Urothelium cell line (cell line): ENCODE measurements at regions not wholly inside any gene's neighbourhood (a gene's known extent, or its start where the extent isn't known, plus 50 kb on each side); places are given as distances from the start of the nearest gene placed in this dataset.

Experiments used
- DNase-seq: peaks from one replicate; pipeline ENCODE4 v3.0.0; 2011; ENCODE audit warnings: low spot score, mixed read lengths
- FAIRE-seq: peaks from 2 replicates; lab custom pipeline; 2011; peaks lifted over from hg19 to GRCh38; lab: Jason Lieb, UNC

- FAIRE-seq (no peak), DNase-seq (no peak)
Measured at GRCh38 chr2:576292-576691, 100.9 kb downstream of the TMEM18 start.

- FAIRE-seq (no peak), DNase-seq (no peak)
Measured at GRCh38 chr2:575727-576236, 101.4 kb downstream of the TMEM18 start.

DNA sequence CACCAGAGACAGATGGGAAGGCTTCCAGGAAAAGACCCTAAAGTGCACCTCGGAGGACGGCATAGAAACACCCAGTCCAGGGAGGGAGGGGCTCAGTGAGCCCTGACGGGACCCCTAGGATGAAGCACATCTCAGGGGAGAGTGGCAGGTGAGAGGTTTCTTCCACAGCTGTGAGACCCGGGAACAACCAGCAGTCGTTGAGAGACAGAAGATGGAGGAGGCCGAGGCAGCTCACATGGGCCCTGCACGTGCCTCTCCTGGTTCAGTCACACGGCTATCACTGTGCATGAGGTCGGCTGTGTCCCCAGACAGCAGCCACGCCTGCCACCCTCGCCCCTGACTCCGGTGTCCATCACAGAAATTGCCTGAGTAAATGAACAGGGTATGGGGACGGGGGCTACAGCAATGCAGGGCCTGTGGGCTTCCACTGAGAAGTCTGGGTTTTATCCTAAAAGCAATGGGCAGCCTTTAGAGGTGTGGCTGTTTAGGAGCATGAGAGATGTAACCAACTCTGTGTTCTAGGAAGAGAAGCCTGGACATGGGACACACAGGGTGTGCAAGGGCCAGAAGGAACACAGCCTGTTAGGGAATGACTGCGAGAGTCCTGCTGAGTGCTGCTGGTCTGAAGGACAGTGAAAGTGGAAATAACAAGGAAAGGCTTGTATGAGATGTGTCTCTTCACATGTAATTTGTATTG, 102.0 kb downstream of the TMEM18 start:
- DNase-seq (no peak), FAIRE-seq (no peak)

DNA sequence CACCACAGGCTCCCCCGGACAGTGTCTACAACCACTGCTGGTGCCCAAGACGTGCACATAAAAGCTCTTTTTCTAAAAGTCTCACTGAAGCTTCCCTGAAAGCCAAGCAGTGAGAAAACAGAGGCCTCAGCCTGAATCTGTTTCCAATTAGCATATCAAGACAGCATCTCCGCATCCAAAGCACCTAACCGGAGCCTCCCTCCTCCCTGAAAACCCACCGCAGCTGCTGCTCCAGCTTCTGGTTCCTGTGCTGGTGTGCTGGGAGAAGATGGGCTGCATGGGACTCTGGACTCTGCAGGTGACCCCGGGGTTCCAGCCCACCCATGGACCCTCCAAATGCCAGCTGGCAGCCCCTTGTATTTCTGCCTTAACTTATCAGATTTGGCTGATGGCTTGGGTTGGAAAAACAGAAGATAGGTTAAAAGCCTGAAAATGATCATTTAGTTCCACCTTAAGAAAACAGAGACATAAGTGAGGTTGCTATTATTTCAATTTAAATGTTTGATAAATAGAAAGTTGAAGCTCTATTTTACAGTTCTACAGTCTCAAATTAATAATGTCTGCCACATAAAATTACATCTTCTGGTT, 103.3 kb downstream of the TMEM18 start:
- DNase-seq (no peak), FAIRE-seq (no peak)

DNA sequence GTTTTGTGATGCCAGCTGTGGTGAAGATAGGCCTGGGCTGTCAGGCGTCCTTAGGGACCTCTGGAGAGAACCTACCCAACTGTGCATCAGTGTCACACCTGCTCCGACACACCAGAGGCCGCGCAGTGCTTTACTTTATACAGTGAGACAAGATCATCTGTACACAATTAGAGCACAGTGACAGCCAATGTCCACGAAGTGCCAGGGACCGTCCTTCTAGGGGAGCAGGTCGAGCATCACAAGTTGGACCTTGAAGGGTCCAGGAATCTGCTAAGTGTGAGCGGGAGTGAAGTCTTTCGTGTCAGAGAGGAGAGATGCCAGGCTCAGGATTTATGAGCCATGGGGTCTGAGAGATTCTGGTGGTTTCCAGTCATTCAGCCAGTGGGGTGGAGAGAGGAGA, 104.2 kb downstream of the TMEM18 start:
- DNase-seq (no peak), FAIRE-seq (no peak)

GRCh38 chr2:569681-570080, 107.5 kb downstream of the TMEM18 start:
- FAIRE-seq (no peak), DNase-seq (no peak)

DNA sequence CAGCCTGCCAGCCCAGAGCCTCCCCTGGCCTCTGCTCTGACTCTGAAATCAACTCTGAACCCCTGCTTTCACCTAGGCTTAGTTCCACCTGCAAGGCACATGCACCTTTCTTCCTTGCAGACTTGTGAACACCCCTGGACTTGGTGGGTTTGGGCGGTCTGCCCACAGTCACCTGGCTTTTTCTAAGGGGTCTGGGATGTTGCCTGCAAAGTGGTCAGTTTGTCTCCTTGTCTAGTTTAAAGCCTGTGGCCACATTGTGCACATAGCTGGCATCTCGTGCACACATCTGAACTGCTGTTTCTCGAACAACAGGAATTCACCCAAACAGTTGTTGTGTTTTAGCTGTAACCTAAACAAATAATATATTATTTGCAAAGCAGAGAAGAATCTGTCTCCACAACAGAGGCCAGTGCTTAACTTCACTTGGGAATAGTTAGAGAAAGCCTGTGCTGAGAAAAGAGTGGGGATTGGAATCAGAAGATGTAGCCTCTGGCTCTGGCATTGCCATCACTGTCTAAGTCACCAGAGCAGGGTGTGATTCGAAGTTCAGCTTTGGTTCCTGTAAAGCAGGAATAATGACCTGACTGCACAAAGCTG, 108.5 kb downstream of the TMEM18 start:
- DNase-seq = no peak
- no peak for FAIRE-seq

DNA sequence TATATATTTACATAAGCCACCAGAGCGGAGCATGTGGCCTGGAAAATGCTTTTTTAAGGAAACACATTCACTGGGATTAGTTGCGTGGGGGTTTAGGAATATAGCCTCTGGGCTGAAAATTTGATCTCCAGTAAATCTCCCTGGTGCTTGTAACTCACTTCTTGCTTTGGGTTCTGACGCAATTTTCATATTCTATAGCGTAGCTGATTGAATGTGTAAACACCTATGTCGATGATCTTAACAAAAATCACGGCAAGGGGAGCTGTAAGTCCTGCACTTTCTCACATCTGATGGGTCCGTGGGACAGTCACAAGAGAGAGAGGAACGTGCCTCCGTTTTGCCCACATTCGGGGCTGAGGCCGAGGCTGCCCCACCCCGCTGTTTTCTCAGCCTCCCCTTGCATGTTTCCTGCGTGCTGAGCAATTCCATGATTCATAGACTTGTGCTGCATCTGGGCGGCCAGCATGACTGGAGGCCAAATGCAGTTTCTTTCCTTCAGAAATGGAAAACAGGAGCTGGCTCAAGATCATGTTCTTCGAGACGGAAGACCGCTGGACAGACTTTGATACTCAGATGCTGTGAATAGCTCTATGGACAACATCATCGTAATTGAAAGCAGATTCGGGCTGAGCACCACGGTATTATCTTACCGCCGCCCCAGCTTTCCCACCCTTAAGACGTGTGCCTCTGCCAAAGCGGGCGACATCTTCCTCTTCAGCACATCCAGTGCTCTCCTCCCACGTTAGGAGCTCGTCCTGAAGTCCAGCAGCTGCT, 109.2 kb downstream of the TMEM18 start:
- FAIRE-seq (no peak), DNase-seq (peak; percentile 26)

DNA sequence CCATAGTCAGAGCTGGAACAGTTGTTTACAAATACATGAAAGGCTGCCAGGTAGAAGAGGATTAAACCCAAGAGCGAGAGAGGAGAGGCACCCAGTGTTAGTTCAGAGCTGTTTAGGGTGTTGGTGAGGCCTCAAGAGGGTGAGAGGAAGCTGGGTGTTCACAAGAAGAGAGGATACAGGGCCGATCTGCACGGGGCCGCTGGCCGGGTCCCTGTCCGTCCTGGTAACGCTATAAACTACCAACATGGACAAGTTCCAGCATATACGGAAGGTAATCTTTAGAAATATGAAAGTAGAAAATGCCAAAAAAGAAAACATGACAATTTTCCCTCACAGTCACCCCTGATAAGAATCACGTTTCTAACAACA, 109.7 kb downstream of the TMEM18 start:
- FAIRE-seq (no peak), DNase-seq (no peak)

- no peak for DNase-seq
- no peak for FAIRE-seq
Measured at GRCh38 chr2:566379-567313, 110.6 kb downstream of the TMEM18 start.

- no peak for DNase-seq
- no peak for FAIRE-seq
Measured at GRCh38 chr2:564471-565181, 112.6 kb downstream of the TMEM18 start.

DNA sequence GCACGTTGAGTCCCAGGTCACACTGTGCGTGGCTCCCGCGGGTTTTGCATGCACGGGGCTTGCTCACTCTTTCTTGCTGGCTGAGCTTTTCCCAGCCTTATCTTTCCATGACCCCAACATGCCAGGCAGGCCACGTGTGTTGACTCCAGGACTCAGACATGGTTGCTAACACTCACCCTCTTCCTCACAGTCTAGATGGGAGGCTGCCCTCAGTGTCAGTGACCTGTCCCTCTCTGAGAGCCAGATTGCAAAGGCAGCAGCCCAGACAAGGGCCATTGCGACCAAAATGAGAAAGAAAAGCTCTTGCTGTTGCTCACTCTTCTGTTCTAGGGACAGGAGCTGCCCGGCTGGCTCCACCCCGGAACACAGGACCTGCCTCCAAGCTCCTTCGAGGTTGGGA, 113.7 kb downstream of the TMEM18 start:
- no peak for DNase-seq
- no peak for FAIRE-seq

GRCh38 chr2:562391-563364, 114.5 kb downstream of the TMEM18 start:
- DNase-seq (no peak), FAIRE-seq (no peak)

GRCh38 chr2:558879-559278, 118.3 kb downstream of the TMEM18 start:
- FAIRE-seq (no peak), DNase-seq (no peak)

- FAIRE-seq (no peak), DNase-seq (no peak)
Measured at GRCh38 chr2:558302-558642, 118.9 kb downstream of the TMEM18 start.

DNA sequence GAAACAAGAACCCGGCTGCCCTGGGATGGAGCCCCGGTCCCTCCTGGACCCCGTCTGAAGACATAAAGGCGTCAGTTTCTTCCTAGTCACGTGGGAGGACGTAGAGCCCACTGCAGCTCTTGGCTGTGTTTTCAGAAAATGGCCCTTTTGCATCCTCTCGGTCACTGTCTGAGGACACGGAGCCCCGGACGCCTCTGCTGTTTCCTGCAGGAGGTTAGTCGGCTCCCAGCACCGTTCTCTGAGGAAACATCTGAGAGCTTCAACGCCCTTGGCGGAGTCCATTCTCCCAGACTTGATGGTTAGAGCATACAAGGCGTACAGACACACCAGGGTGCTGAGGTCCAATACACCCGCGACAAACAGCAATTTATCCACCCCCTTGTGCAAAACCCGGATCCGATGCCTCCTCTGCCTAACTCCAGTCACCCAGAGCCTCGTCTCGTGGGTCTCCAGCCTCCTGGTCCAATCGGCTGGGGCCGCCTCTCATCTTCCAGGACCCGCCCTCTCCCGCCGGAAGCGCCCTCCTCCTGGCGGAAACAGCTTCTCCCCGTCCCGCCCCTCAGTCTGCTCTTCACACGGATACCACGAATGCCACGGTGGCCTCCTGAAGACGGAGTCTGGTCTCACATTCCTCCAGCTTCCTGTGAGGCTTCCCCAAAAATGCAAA, 119.4 kb downstream of the TMEM18 start:
- no peak for FAIRE-seq
- DNase-seq = peak; percentile 88

DNA sequence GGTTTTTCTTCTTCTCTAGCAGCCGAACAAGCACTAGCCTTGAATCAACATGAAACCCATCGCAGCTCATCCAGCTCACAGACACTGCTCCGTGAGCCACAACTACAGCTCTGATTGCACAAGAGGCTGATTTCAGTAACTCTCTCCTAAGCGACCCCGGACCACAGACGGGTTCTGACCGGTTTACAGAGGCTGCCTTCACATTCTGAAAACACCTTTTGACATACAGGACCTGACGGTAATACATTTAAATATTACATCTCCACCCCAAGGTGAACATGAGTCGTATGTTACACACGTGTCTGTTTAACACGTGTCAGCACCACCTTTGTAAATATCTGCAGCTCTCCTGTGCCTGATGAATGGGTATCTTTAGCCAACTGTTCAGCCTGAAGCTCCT, 120.7 kb downstream of the TMEM18 start:
- DNase-seq (no peak), FAIRE-seq (no peak)

GRCh38 chr2:555164-555922, 121.9 kb downstream of the TMEM18 start:
- FAIRE-seq (no peak), DNase-seq (no peak)
